ENCODE measurements at regions not wholly inside any gene's neighbourhood (a gene's known extent, or its start where the extent isn't known, plus 50 kb on each side); places are given as distances from the start of the nearest gene placed in this dataset.
"Not testable (repeated sequence)": the region's sequence is repeated elsewhere in the genome, so short reads cannot be mapped to it uniquely, and the experiment has no call there.

DNA sequence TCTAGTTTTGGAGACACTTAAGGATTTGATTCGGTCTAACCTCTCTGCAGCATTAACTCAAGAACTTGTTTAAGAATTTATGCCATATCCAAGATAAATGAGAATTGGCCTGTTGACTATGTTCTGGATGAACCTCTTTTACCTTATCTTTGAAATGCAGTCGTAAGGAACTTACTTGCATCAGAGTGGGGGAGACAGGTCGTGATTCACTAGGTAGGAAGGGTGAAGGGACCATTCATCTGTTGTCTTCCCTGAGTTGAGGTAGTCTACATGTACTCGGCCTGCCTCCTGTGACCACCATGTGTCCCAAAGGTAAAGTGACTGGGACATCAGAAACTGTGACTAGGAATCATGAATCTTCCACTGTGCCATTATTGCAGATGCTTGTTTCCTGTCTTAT lies 248.0 kb upstream of the P2RY1 start:
- in situ Hi-C loops (cut with HindIII; ENCODE audit: low sequenced_read_pairs), result no loop called here
- DNase-seq (ENCODE audit: low read depth), result no peak

DNA sequence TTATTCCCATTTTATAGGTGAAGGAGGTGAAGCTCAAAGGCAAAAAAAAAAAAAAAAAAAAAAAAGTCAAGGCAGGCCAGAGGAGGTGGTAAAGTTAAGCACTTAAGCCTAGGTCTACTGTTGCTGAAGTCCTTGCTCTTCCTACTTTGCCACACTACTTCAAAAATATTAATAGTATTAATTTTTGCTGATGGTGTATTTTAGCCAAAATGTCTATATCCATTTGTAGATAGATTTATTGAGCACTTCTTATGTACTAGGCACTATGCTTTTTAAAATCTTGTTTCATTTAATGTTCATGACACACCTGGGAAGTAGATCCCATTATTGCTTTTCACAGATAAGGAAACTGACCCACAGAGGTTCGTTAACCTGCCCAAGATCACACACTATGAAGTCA lies 247.1 kb upstream of the P2RY1 start:
- TF ChIP-seq, protein P1, sequence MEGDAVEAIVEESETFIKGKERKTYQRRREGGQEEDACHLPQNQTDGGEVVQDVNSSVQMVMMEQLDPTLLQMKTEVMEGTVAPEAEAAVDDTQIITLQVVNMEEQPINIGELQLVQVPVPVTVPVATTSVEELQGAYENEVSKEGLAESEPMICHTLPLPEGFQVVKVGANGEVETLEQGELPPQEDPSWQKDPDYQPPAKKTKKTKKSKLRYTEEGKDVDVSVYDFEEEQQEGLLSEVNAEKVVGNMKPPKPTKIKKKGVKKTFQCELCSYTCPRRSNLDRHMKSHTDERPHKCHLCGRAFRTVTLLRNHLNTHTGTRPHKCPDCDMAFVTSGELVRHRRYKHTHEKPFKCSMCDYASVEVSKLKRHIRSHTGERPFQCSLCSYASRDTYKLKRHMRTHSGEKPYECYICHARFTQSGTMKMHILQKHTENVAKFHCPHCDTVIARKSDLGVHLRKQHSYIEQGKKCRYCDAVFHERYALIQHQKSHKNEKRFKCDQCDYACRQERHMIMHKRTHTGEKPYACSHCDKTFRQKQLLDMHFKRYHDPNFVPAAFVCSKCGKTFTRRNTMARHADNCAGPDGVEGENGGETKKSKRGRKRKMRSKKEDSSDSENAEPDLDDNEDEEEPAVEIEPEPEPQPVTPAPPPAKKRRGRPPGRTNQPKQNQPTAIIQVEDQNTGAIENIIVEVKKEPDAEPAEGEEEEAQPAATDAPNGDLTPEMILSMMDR (IDR thresholded peaks at IDR 0.05; ENCODE audit: low read depth, low read length, missing control alignments), result no peak
- DNase-seq (ENCODE audit: low read depth), result no peak
- in situ Hi-C loops (cut with HindIII; ENCODE audit: low sequenced_read_pairs), result no loop called here
- H3K4me3 ChIP-seq (ENCODE audit: low read depth, low read length), result no peak overlapping the region

More for the DNA sequence above, 248.0 kb upstream of the P2RY1 start:
- H3K4me3 ChIP-seq (ENCODE audit: low read depth, low read length), result no peak overlapping the region
- TF ChIP-seq, protein P1 (IDR thresholded peaks at IDR 0.05; ENCODE audit: low read depth, low read length, missing control alignments), result no peak

DNA sequence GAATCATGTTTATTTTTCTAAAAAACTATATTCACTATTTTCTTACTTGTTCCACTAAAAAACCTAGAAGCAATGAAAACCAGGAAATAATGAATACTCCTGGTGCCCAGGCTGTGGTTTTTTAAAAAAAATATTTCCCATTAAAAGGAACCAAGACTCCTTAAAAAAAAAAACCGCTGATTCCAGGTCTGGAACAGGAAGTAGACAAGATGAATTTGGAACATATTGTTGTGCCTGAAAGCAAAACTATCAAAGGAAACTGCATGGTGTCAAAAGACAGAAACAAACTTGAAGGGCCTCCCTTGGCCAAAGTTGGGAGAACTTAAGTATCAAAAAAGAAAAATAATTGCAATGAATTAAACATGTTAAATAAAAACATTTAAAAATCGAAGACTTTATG lies 245.3 kb upstream of the P2RY1 start:
- TF ChIP-seq, protein P1 (IDR thresholded peaks at IDR 0.05; ENCODE audit: low read depth, low read length, missing control alignments), result no peak
- no peak overlapping the region for H3K4me3 ChIP-seq (ENCODE audit: low read depth, low read length)
- DNase-seq (ENCODE audit: low read depth), result no peak
- in situ Hi-C loops (cut with HindIII; ENCODE audit: low sequenced_read_pairs), result no loop called here

DNA sequence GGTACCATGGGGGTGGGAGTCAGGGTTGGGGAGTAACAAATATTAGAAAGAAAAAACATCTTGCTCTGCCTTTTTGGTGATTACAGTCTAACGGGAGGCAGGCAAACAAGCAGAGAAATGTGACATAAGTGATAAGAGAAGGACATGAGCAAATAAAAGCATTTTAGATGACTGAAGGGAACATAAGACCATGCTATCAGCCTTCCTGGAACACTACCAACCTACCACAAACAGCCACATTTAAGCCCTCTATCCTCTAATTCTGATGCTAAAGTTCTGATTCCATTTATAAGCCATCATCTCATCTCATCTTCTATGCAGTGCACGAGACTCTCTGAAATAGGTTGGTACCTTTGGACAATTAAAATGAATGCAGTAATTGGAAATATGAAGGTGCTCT lies 243.4 kb upstream of the P2RY1 start:
- DNase-seq (ENCODE audit: low read depth), result no peak

DNA sequence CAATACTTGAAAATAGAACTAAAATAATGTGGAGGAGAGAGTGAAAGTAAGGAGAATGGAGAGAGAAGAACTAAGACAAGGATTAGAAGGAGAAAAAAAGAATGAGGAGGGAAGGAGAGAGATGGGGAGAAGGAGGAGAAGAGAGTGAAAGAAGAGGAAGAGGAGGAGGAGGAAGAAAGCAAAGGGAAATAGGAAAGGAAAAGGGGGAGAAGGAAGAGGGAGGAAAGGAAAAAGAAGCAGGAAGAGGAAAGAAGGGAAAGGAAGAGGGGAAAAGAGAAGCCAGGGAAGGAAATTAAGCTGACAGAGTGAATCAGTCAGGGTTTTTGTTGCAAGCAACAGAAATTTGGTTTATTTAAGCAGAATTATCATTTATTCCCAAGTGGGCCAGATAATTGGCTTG lies 241.7 kb upstream of the P2RY1 start:
- H3K4me3 ChIP-seq (ENCODE audit: low read depth, low read length), result no peak overlapping the region
- DNase-seq (ENCODE audit: low read depth), result no peak
- in situ Hi-C loops (cut with HindIII; ENCODE audit: low sequenced_read_pairs), result no loop called here
- TF ChIP-seq, protein P1 (IDR thresholded peaks at IDR 0.05; ENCODE audit: low read depth, low read length, missing control alignments), result no peak

More for the DNA sequence above, 243.4 kb upstream of the P2RY1 start:
- in situ Hi-C loops (cut with HindIII; ENCODE audit: low sequenced_read_pairs), result no loop called here
- H3K4me3 ChIP-seq (ENCODE audit: low read depth, low read length), result no peak overlapping the region
- TF ChIP-seq, protein P1 (IDR thresholded peaks at IDR 0.05; ENCODE audit: low read depth, low read length, missing control alignments), result no peak

DNA sequence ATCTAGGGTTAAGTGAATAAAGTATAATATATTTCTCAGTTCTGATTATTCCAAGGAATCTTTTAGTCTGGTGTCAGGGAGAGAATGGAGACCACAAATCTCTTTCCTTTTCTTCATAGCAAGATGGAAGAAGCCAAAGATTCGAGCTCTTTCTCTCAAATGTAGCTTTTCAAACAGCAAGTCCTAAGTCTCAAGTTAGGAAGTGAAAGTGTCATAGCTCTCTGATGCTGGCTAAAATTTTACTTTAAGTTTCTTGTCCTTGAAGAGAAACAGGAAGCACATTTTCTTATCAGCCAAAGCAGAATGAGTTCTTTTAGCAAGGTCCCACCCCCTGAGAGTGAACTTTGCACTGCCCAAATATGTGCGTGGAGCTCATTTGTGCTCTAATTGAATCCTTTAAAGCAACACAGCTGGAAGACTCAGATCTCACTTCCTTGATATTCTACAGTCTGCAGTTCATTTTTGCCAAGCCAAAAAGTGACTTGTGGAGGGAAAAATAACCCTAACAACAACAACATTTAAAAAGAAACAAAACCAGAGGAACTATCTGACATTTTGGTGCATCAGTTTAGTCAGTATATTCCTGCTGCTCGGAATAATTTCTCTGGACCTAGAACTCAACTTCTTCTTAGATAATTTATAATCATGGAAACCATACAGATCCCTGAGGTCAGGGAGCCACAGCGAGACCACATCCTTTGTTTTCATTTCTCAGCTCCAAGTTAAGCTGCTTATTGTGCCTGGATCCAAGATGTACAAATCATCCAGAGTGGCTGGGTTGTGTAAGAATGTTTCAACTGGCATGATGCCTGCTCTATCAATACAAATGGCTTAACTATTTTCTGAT lies 238.7 kb upstream of the P2RY1 start:
- H3K4me3 ChIP-seq (ENCODE audit: low read depth, low read length), result peak overlapping the region; percentile 5
- TF ChIP-seq, protein P1 (IDR thresholded peaks at IDR 0.05; ENCODE audit: low read depth, low read length, missing control alignments), result no peak
- in situ Hi-C loops (cut with HindIII; ENCODE audit: low sequenced_read_pairs), result no loop called here
- DNase-seq (ENCODE audit: low read depth), result peak; percentile 93

DNA sequence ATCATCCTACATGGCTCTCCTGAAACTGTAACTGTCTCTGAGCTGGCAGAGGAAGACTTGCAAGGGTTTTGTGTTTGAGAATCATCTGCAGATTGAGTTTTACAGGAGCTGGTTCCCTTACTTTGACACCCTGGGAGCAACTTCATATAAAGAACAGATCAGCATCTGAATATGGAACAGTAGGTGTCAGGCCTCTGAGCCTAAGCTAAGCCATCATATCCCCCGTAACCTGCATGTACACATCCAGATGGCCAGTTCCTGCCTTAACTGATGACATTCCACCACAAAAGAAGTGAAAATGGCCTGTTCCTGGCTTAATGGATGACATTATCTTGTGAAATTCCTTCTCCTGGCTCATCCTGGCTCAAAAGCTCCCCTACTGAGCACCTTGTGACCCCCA lies 238.1 kb upstream of the P2RY1 start:
- DNase-seq (ENCODE audit: low read depth); H3K4me3 ChIP-seq (ENCODE audit: low read depth, low read length); in situ Hi-C loops (cut with HindIII; ENCODE audit: low sequenced_read_pairs): not testable (repeated sequence)
